Stimulated activated effector memory CD8-positive, alpha-beta T cell treated with anti-CD3 and anti-CD28 coated beads, Interleukin-12 subunit alpha, Interleukin-12 subunit beta, amount 100 ng/mL, for 72 hours (primary cell): ENCODE measurements at regions not wholly inside any gene's neighbourhood (a gene's known extent, or its start where the extent isn't known, plus 50 kb on each side); places are given as distances from the start of the nearest gene placed in this dataset.
"Not testable (repeated sequence)": the region's sequence is repeated elsewhere in the genome, so short reads cannot be mapped to it uniquely, and the experiment has no call there.

Experiments used
- ATAC-seq: fragments of 150-1000 bp; cut with Tn5 transposase; 2 replicates; pipeline ENCODE4 v1.10.0; 2021
- DNase-seq, 2 donors: peaks; one replicate each; pipeline ENCODE4 v3.0.0; 2021 to 2022; ENCODE audit warnings: low spot score in 2 of 2
- H3K27ac Mint-ChIP-seq: one replicate; pipeline ENCODE4 v1.8.0; 2022; ENCODE audit warnings: mild to moderate bottlenecking, mixed read lengths
- H3K36me3 Mint-ChIP-seq: one replicate; pipeline ENCODE4 v1.8.0; 2022; ENCODE audit warnings: mild to moderate bottlenecking, mixed read lengths
- H3K4me1 Mint-ChIP-seq: one replicate; pipeline ENCODE4 v1.8.0; 2022; ENCODE audit warnings: mixed read lengths
- H3K4me3 Mint-ChIP-seq: one replicate; pipeline ENCODE4 v1.8.0; 2022; ENCODE audit warnings: mild to moderate bottlenecking, mixed read lengths
- H3K9me3 Mint-ChIP-seq: one replicate; pipeline ENCODE4 v1.8.0; 2022; ENCODE audit warnings: mixed read lengths

DNA sequence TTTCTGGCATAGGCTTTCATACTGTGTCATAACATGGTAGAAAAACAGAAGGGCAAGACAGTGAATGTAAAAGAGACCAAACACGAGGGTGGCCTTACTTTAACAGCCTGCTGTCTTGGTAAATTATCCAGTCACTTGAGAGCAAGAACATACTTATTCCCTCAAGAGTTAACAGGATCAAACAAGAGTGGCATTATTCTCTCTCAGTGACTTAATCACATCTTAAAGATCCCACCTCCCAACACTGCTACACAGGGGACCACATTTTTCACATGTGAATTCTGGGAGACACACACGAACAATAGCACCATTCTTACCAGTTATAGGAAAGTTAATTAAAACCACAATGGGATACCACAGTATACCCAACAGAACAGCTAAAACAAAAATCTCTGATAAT is 898.0 kb upstream of the C9orf72 start:
- ATAC-seq: no peak
- no peaks in the 10 kb centered on the region for H3K4me1 Mint-ChIP-seq
- no peaks in the 10 kb centered on the region for H3K36me3 Mint-ChIP-seq
- no peak for DNase-seq
- H3K4me3 Mint-ChIP-seq: no peak overlapping the region
- peaks cover 15% of the 10 kb centered on the region for H3K9me3 Mint-ChIP-seq
- no peak overlapping the region for H3K27ac Mint-ChIP-seq

DNA sequence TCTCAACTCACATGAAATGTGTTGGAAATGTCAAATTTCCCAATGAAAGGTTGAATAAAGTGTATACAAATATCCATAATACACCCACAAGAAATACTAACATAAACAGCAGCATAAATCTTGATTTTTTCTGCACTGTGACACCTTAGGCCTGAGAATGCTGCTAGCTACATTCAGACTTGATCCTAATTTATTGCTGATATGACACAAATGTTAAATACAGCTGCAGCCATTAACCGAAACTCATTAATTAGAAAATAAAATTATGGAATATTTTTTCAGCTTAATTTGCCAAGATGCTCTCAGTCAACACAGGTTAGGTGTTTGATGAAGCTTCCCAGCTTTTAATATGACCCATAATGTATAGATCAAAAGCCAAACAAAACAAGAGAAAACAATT is 914.3 kb upstream of the C9orf72 start:
- no peak overlapping the region for H3K27ac Mint-ChIP-seq
- H3K36me3 Mint-ChIP-seq: no peaks in the 10 kb centered on the region
- no peaks in the 10 kb centered on the region for H3K4me1 Mint-ChIP-seq
- H3K9me3 Mint-ChIP-seq: peaks cover 10% of the 10 kb centered on the region
- H3K4me3 Mint-ChIP-seq: no peak overlapping the region
- DNase-seq (no peak), ATAC-seq (no peak)

DNA sequence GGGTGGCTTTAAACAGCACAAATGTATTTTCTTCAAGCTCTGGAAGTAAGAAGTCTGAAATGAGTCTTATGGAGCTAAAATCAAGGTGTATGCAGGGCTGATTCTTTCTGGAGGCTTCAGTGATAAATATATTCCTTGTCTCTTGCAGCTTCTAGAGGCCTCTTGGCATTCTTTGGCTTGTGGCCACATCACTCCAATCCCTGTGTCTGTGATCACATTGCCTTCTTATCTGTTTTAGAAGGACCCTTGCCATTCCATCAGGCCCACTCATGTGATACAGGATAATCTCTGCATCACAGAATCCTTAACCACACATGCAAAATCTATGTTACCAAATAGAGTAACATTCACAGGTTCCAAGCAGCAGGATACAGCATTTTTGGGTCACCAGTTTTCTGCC is 917.8 kb upstream of the C9orf72 start:
- no peak for ATAC-seq
- no peak for DNase-seq
- no peak overlapping the region for H3K27ac Mint-ChIP-seq

DNA sequence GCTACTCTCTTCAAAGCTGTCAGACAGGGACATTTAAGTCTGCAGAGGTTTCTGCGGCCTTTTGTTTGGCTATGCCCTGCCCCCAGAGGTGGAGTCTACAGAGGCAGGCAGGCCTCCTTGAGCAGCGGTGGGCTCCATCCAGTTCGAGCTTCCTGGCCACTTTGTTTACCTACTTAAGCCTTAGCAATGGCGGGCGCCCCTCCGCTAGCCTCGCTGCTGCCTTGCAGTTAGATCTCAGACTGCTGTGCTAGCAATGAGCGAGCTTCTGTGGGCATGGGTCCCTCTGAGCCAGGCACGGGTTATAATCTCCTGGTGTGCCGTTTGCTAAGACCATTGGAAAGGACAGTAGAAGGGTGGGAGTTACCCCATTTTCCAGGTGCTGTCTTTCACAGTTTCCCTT is 924.9 kb upstream of the C9orf72 start:
- H3K4me1 Mint-ChIP-seq, ATAC-seq, DNase-seq, H3K27ac Mint-ChIP-seq, H3K4me3 Mint-ChIP-seq, H3K36me3 Mint-ChIP-seq: not testable (repeated sequence)
- peaks cover 25% of the 10 kb centered on the region for H3K9me3 Mint-ChIP-seq

More for the DNA sequence above, 917.8 kb upstream of the C9orf72 start:
- Mint-ChIP-seq H3K4me3 (no peak overlapping the region), H3K9me3 (peaks cover 10% of the 10 kb centered on the region), H3K36me3 (no peaks in the 10 kb centered on the region), H3K4me1 (no peaks in the 10 kb centered on the region)

DNA sequence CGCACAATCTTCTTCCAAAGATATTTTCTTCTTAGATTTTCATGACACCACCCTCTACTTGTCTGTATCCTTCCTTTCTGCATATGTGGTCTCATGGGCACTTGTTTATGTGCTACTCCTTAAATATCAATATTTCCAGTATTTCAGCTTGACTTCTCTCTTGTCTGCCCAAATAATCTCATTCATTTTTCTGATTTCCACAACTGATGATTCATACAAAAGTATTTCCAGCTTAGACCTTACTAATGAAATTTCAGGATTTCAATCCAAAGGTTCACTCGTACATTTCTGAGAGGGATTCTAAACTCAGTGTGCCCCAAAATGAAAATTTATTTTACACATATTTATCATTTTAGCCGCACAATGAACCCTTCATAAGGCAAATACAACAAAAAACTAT is 928.9 kb upstream of the C9orf72 start:
- no peak overlapping the region for H3K27ac Mint-ChIP-seq
- DNase-seq (no peak), ATAC-seq (no peak)
- no peaks in the 10 kb centered on the region for H3K36me3 Mint-ChIP-seq
- no peaks in the 10 kb centered on the region for H3K4me1 Mint-ChIP-seq
- H3K4me3 Mint-ChIP-seq: no peak overlapping the region
- peaks cover 22% of the 10 kb centered on the region for H3K9me3 Mint-ChIP-seq

DNA sequence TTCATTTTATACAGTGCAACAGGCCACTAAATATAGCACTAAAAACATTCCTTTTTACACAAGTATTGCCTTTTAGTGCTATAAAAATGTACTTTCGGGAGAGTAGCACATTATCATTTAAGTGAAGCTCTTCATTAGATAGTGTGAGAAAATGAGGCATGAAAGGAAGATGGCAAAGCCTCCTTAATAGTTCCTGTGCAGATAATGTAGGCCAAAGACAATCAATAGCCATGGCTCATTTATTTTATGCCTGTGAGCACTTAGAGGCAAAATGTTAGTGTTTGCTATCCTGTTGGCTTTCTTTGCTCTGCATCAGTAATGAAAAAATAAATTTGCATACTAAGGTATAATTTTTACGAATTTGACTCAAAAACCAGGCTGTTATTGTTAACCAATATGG is 929.5 kb upstream of the C9orf72 start:
- ATAC-seq: no peak
- H3K9me3 Mint-ChIP-seq: peaks cover 20% of the 10 kb centered on the region
- no peak overlapping the region for H3K27ac Mint-ChIP-seq
- H3K4me3 Mint-ChIP-seq: no peak overlapping the region
- H3K4me1 Mint-ChIP-seq: no peaks in the 10 kb centered on the region
- no peak for DNase-seq
- no peaks in the 10 kb centered on the region for H3K36me3 Mint-ChIP-seq

DNA sequence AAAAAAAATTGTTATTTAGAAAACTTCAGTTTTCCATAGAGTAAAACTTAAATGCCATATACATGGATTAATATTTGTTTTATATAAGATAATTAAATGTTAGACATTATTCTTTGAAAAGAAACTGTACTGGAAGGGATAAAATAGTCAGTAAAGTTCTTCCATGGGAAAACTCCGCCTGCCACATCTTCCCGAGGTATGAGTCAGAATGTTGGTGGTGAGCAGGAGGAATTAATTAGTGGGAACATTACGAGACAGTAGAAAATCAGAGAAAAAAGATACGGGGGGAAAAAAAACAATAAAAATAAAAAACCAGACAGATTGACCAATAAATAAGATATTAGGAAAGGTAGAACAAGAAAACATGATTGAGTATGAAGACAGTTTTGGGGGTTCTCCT is 930.3 kb upstream of the C9orf72 start:
- Mint-ChIP-seq H3K9me3 (peaks cover 20% of the 10 kb centered on the region), H3K27ac (no peak overlapping the region), H3K4me3 (no peak overlapping the region), H3K36me3 (no peaks in the 10 kb centered on the region), H3K4me1 (no peaks in the 10 kb centered on the region)
- ATAC-seq (no peak), DNase-seq (no peak)

DNA sequence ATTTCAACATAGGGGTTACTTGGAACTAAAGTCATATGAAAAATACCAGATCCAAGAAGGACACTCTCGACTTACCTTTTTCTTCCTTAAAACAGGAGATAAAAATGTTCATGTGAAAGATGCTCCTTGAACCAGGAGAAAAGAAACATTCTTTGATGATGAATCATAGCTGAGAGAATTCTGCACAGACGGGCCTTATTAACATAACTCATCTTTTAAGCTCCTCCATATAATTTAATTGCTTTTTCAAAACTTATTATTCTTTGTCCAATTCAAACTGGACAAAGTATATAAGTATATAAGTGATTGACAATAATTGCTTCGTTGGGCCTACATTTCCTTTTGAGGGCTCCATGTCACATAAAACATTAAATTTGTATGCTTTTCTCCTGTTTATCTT is 945.2 kb upstream of the C9orf72 start:
- ATAC-seq: no peak
- Mint-ChIP-seq H3K27ac (no peak overlapping the region), H3K36me3 (no peaks in the 10 kb centered on the region), H3K9me3 (peaks cover 9% of the 10 kb centered on the region), H3K4me3 (no peak overlapping the region), H3K4me1 (no peaks in the 10 kb centered on the region)
- DNase-seq: no peak

DNA sequence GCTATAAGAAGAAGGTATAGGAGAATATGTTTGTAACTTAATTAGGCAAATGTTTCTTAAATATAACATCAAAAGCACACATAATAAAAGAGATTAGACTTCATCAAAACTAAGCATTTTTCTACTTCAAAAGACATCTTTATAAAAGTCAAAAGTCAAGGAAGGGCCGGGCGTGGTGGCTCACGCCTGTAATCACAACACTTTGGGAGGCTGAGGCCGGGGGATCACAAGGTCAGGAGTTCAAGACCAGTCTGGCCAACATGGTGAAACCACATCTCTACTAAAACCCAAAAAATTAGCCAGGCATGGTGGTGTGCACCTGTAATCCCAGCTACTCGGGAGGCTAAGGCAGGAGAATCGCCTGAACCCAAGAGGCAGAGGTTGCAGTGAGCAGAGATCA is 951.0 kb upstream of the C9orf72 start:
- peaks cover 10% of the 10 kb centered on the region for H3K9me3 Mint-ChIP-seq
- not testable (repeated sequence) for H3K27ac Mint-ChIP-seq, H3K4me3 Mint-ChIP-seq, H3K36me3 Mint-ChIP-seq, H3K4me1 Mint-ChIP-seq, DNase-seq, ATAC-seq

DNA sequence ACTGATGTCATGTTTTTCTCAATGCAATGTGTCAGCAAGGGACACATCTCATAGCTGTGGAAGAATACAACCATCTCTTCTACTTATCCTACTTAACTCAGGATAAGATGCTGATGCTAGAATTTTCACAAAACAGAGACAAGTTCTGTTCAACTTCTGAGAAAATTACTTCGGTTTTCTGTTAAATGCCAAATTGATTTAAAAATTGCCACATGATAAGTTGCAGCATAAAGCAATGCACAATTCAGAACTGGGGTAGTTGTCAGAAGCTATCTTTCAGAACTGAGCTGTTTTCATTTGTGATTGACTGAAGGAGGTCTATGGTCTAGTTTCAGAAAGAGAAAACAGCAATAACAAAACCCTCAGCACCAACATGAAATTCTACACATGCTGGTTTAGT is 954.8 kb upstream of the C9orf72 start:
- Mint-ChIP-seq H3K36me3 (no peaks in the 10 kb centered on the region), H3K4me1 (no peaks in the 10 kb centered on the region), H3K4me3 (no peak overlapping the region), H3K9me3 (peaks cover 7% of the 10 kb centered on the region), H3K27ac (no peak overlapping the region)
- DNase-seq: no peak
- no peak for ATAC-seq

DNA sequence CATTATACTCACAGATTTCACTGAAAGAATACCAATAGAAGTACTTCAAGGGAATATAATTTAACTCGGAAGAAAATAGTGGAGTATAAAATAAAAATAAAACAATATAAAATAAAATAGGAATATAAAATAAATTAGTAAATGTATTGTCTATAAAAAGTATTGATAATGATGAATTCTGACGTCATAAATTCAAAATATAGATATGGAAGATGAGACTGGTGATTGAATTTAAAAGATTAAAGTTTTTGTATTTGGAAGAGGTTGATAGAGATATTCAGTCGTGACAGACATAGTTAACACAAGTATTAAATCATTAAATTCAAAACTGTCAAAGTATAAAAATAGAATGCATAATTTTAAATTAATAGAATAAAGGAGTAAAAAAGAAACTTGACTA is 964.9 kb upstream of the C9orf72 start:
- ATAC-seq: no peak
- no peak overlapping the region for H3K4me3 Mint-ChIP-seq
- no peak overlapping the region for H3K27ac Mint-ChIP-seq
- DNase-seq: no peak
- H3K36me3 Mint-ChIP-seq: no peaks in the 10 kb centered on the region
- no peaks in the 10 kb centered on the region for H3K4me1 Mint-ChIP-seq
- H3K9me3 Mint-ChIP-seq: peaks cover 17% of the 10 kb centered on the region

DNA sequence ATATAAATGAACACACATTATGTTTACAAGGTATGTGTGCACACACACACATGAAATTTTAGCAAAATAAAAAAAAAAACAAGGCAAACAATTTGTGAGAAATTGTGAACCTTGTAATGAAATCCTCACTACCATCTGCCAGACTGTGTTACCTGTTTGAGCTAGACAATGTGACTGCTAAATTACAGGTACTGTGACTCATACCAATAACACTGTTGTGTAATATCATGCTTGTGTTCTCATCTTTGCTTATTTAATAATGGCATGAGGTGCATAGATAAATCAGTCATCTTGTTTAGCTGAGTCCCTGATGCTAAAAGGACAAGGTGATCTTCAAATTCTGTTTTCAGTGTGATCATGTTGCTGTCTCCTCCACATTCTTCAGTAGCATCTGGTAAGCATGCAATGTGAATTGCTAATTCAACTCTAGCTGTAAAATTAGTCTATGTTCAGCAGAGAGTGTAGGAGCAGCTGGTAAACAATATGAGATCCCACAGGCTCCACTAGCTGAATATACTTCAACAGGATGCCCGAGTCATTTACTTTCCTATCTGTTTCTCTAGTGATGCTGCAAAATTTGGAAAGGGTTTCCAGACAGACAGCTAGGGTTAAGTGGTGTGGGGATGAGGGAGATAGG is 966.3 kb upstream of the C9orf72 start:
- Mint-ChIP-seq H3K9me3 (peaks cover 17% of the 10 kb centered on the region), H3K27ac (no peak overlapping the region), H3K4me3 (no peak overlapping the region), H3K36me3 (no peaks in the 10 kb centered on the region), H3K4me1 (no peaks in the 10 kb centered on the region)
- no peak for DNase-seq
- no peak for ATAC-seq

DNA sequence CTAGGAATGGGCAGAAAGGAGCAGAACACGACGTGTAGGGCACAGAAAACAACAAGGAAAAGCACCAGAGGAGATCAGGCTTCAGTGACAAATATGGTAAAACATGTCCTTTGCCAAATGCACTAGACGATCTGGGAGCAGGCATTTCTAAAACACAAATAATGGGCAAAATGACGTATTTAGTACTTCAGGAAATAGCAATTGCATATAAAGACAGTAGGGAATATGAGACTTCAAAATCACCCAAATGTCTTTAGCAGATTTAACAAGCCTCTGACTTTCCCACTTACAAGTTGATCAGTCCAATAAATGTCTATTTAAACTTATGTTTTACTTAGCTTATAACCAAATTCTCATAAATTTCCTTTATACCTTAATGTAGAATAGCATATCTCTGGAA is 969.6 kb upstream of the C9orf72 start:
- Mint-ChIP-seq H3K4me1 (no peaks in the 10 kb centered on the region), H3K36me3 (no peaks in the 10 kb centered on the region), H3K9me3 (peaks cover 19% of the 10 kb centered on the region), H3K4me3 (no peak overlapping the region), H3K27ac (no peak overlapping the region)
- ATAC-seq (no peak), DNase-seq (no peak)

DNA sequence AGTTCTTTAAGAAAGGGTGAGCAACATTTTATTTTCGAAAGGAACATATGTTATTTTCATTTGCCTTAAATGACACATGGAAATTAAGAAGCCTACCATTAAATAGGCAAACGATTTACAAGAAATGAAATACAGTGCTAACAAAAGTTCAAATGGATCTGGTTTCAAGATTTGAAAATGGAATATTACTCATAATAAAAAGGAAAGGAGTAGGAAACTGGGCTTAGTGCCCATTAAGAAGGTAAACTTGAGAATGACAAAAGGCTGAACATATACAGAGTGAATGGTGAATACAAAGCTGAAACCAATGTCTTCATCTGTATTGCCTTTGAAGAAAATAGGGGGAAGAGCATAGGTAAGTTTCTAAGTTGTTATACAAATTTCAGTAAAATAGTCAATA is 974.2 kb upstream of the C9orf72 start:
- no peaks in the 10 kb centered on the region for H3K4me1 Mint-ChIP-seq

DNA sequence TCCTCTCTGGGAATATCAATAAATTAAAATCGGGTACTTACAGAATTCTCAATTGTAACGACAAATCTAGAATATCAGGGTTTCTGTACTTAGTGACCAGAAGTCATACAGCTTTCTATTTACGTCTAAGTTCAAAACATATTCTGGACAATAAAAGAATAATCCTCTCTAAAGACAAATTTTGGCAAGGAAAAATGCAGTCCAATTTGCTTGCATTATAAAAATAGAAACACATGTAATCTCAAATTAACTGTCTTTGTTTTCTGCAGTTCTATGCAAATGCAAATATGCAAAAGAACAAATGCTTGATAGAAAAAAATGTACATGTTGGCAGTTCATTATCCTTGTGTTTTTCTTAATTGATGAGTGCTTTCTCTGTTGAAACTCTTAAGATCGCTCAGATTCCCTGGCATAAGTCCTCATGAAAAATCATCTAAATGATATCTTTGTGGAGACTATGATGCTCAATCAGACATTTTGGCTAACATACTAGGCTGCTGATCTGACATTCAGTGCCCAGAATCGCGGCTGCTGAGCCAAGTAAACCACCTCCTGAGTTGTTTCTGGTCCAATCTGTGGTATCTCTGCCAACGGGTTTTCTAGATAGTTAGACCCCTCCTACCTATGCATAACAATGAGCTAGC is 990.1 kb upstream of the C9orf72 start:
- H3K4me1 Mint-ChIP-seq: no peaks in the 10 kb centered on the region
- ATAC-seq (no peak), DNase-seq (no peak)
- no peak overlapping the region for H3K27ac Mint-ChIP-seq
- no peak overlapping the region for H3K4me3 Mint-ChIP-seq
- H3K9me3 Mint-ChIP-seq: peaks cover 14% of the 10 kb centered on the region
- no peaks in the 10 kb centered on the region for H3K36me3 Mint-ChIP-seq

More for the DNA sequence above, 974.2 kb upstream of the C9orf72 start:
- Mint-ChIP-seq H3K27ac (no peak overlapping the region), H3K9me3 (peaks cover 20% of the 10 kb centered on the region), H3K4me3 (no peak overlapping the region), H3K36me3 (no peaks in the 10 kb centered on the region)
- no peak for ATAC-seq
- DNase-seq: no peak

DNA sequence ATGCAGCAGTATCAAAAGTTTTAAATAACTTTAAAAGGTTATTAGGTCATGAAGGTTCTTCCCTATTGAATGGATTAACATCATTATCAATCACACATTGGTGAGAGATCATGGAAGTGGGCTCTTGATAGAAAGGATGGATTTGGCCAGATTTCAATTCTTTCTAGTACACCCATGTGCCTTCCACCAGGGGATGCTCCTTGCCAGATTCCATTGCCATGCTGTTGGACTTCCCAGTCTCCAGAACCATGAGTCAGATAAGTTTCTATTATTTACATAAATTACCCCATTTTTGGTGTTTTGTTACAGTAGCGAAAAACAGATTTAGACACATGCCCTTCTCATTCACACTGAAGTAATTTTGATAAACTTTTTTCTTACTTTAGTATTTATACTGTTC is 1010.6 kb upstream of the C9orf72 start:
- no peak for ATAC-seq
- Mint-ChIP-seq H3K27ac (no peak overlapping the region), H3K9me3 (peaks cover 6% of the 10 kb centered on the region), H3K4me3 (no peak overlapping the region), H3K36me3 (no peaks in the 10 kb centered on the region), H3K4me1 (no peaks in the 10 kb centered on the region)
- no peak for DNase-seq
